ENCODE measurements at regions not wholly inside any gene's neighbourhood (a gene's known extent, or its start where the extent isn't known, plus 50 kb on each side); places are given as distances from the start of the nearest gene placed in this dataset.

GRCh38 chr14:104358528-104359300 lies 220.3 kb downstream of the KIF26A start:
- no peaks in the 10 kb centered on the region for H3K27me3 ChIP-seq (ENCODE audit: control insufficient read depth, insufficient read depth, low read length)

GRCh38 chr14:104359301-104359968 lies 220.1 kb upstream of the C14orf180 start:
- WGBS (ENCODE audit: insufficient coverage) = 72% methylated on average over 14 of the region's 14 CpGs
- H3K27me3 ChIP-seq (ENCODE audit: control insufficient read depth, insufficient read depth, low read length) = no peaks in the 10 kb centered on the region
- no peak overlapping the region for H3K27ac ChIP-seq (ENCODE audit: low read length)

More at GRCh38 chr14:104358528-104359300, 220.3 kb downstream of the KIF26A start:
- peaks cover 30% of the 10 kb centered on the region for H3K4me1 ChIP-seq (ENCODE audit: control insufficient read depth, insufficient read depth, low read length)
- no peak overlapping the region for H3K27ac ChIP-seq (ENCODE audit: low read length)
- no peaks in the 10 kb centered on the region for H3K9me3 ChIP-seq (replicated peaks; ENCODE audit: control insufficient read depth, low read depth, low read length)
- H3K4me3 ChIP-seq (ENCODE audit: low read length) = no peak overlapping the region
- WGBS (ENCODE audit: insufficient coverage) = 76% methylated on average over 16 of the region's 18 CpGs
- no peaks in the 10 kb centered on the region for H3K36me3 ChIP-seq (ENCODE audit: control insufficient read depth, insufficient read depth, low read length)
- DNase-seq = no peak

GRCh38 chr14:104359969-104360442 lies 219.6 kb upstream of the C14orf180 start:
- no peaks in the 10 kb centered on the region for H3K9me3 ChIP-seq (replicated peaks; ENCODE audit: control insufficient read depth, low read depth, low read length)
- H3K4me1 ChIP-seq (ENCODE audit: control insufficient read depth, insufficient read depth, low read length) = peaks cover 20% of the 10 kb centered on the region
- DNase-seq = no peak
- no peak overlapping the region for H3K4me3 ChIP-seq (ENCODE audit: low read length)
- H3K27me3 ChIP-seq (ENCODE audit: control insufficient read depth, insufficient read depth, low read length) = peaks cover 3% of the 10 kb centered on the region
- no peaks in the 10 kb centered on the region for H3K36me3 ChIP-seq (ENCODE audit: control insufficient read depth, insufficient read depth, low read length)
- 76% methylated on average over 6 of the region's 7 CpGs for WGBS (ENCODE audit: insufficient coverage)
- H3K27ac ChIP-seq (ENCODE audit: low read length) = no peak overlapping the region

More at GRCh38 chr14:104359301-104359968, 220.1 kb upstream of the C14orf180 start:
- DNase-seq = no peak
- Histone ChIP-seq H3K9me3 (replicated peaks; ENCODE audit: control insufficient read depth, low read depth, low read length) (no peaks in the 10 kb centered on the region), H3K4me1 (ENCODE audit: control insufficient read depth, insufficient read depth, low read length) (peaks cover 23% of the 10 kb centered on the region), H3K36me3 (ENCODE audit: control insufficient read depth, insufficient read depth, low read length) (no peaks in the 10 kb centered on the region), H3K4me3 (ENCODE audit: low read length) (no peak overlapping the region)

- 72% methylated on average over 8 of the region's 8 CpGs for WGBS (ENCODE audit: insufficient coverage)
- Histone ChIP-seq H3K27ac (ENCODE audit: low read length) (no peak overlapping the region), H3K9me3 (replicated peaks; ENCODE audit: control insufficient read depth, low read depth, low read length) (no peaks in the 10 kb centered on the region), H3K4me1 (ENCODE audit: control insufficient read depth, insufficient read depth, low read length) (peaks cover 15% of the 10 kb centered on the region), H3K36me3 (ENCODE audit: control insufficient read depth, insufficient read depth, low read length) (no peaks in the 10 kb centered on the region), H3K27me3 (ENCODE audit: control insufficient read depth, insufficient read depth, low read length) (peaks cover 3% of the 10 kb centered on the region), H3K4me3 (ENCODE audit: low read length) (no peak overlapping the region)
- no peak for DNase-seq
Observed at GRCh38 chr14:104360501-104360900, 219.1 kb upstream of the C14orf180 start.

GRCh38 chr14:104361101-104361591 lies 218.4 kb upstream of the C14orf180 start:
- Histone ChIP-seq H3K4me3 (ENCODE audit: low read length) (no peak overlapping the region), H3K27me3 (ENCODE audit: control insufficient read depth, insufficient read depth, low read length) (peaks cover 3% of the 10 kb centered on the region), H3K27ac (ENCODE audit: low read length) (no peak overlapping the region), H3K4me1 (ENCODE audit: control insufficient read depth, insufficient read depth, low read length) (peaks cover 9% of the 10 kb centered on the region), H3K36me3 (ENCODE audit: control insufficient read depth, insufficient read depth, low read length) (no peaks in the 10 kb centered on the region), H3K9me3 (replicated peaks; ENCODE audit: control insufficient read depth, low read depth, low read length) (no peaks in the 10 kb centered on the region)
- DNase-seq = no peak
- WGBS (ENCODE audit: insufficient coverage) = 68% methylated on average over 13 of the region's 14 CpGs

GRCh38 chr14:104361921-104362681 lies 217.5 kb upstream of the C14orf180 start:
- 58% methylated on average over 16 of the region's 20 CpGs for WGBS (ENCODE audit: insufficient coverage)
- no peak for DNase-seq
- Histone ChIP-seq H3K27ac (ENCODE audit: low read length) (no peak overlapping the region), H3K36me3 (ENCODE audit: control insufficient read depth, insufficient read depth, low read length) (no peaks in the 10 kb centered on the region), H3K27me3 (ENCODE audit: control insufficient read depth, insufficient read depth, low read length) (peaks cover 3% of the 10 kb centered on the region), H3K4me1 (ENCODE audit: control insufficient read depth, insufficient read depth, low read length) (no peaks in the 10 kb centered on the region), H3K9me3 (replicated peaks; ENCODE audit: control insufficient read depth, low read depth, low read length) (no peaks in the 10 kb centered on the region), H3K4me3 (ENCODE audit: low read length) (no peak overlapping the region)

GRCh38 chr14:104362761-104363605 lies 216.6 kb upstream of the C14orf180 start:
- WGBS (ENCODE audit: insufficient coverage) = 82% methylated on average over 10 of the region's 19 CpGs
- no peak overlapping the region for H3K4me3 ChIP-seq (ENCODE audit: low read length)
- H3K27me3 ChIP-seq (ENCODE audit: control insufficient read depth, insufficient read depth, low read length) = peaks cover 4% of the 10 kb centered on the region
- H3K4me1 ChIP-seq (ENCODE audit: control insufficient read depth, insufficient read depth, low read length) = no peaks in the 10 kb centered on the region
- no peak for DNase-seq
- H3K36me3 ChIP-seq (ENCODE audit: control insufficient read depth, insufficient read depth, low read length) = no peaks in the 10 kb centered on the region
- H3K27ac ChIP-seq (ENCODE audit: low read length) = no peak overlapping the region
- H3K9me3 ChIP-seq (replicated peaks; ENCODE audit: control insufficient read depth, low read depth, low read length) = no peaks in the 10 kb centered on the region

- H3K27ac ChIP-seq (ENCODE audit: low read length) = no peak overlapping the region
- H3K9me3 ChIP-seq (replicated peaks; ENCODE audit: control insufficient read depth, low read depth, low read length) = no peaks in the 10 kb centered on the region
- no peak for DNase-seq
- 81% methylated on average over 18 of the region's 20 CpGs for WGBS (ENCODE audit: insufficient coverage)
- H3K36me3 ChIP-seq (ENCODE audit: control insufficient read depth, insufficient read depth, low read length) = no peaks in the 10 kb centered on the region
- H3K4me3 ChIP-seq (ENCODE audit: low read length) = no peak overlapping the region
- no peaks in the 10 kb centered on the region for H3K4me1 ChIP-seq (ENCODE audit: control insufficient read depth, insufficient read depth, low read length)
- H3K27me3 ChIP-seq (ENCODE audit: control insufficient read depth, insufficient read depth, low read length) = peaks cover 8% of the 10 kb centered on the region
Observed at GRCh38 chr14:104363891-104364760, 215.4 kb upstream of the C14orf180 start.

GRCh38 chr14:104364830-104365229 lies 214.7 kb upstream of the C14orf180 start:
- WGBS (ENCODE audit: insufficient coverage) = 100% methylated on average over 1 of the region's 10 CpGs

More at GRCh38 chr14:104364830-104365229, 214.7 kb upstream of the C14orf180 start:
- Histone ChIP-seq H3K4me1 (ENCODE audit: control insufficient read depth, insufficient read depth, low read length) (no peaks in the 10 kb centered on the region), H3K4me3 (ENCODE audit: low read length) (no peak overlapping the region), H3K9me3 (replicated peaks; ENCODE audit: control insufficient read depth, low read depth, low read length) (no peaks in the 10 kb centered on the region), H3K36me3 (ENCODE audit: control insufficient read depth, insufficient read depth, low read length) (no peaks in the 10 kb centered on the region), H3K27me3 (ENCODE audit: control insufficient read depth, insufficient read depth, low read length) (peaks cover 11% of the 10 kb centered on the region), H3K27ac (ENCODE audit: low read length) (no peak overlapping the region)
- DNase-seq = no peak

Data from muscle of leg (tissue), 3 donors.